GM12874 (cell line): ENCODE measurements at regions not wholly inside any gene's neighbourhood (a gene's known extent, or its start where the extent isn't known, plus 50 kb on each side); places are given as distances from the start of the nearest gene placed in this dataset.

Experiments
- TF ChIP-seq, protein P1 (sequence below): IDR thresholded peaks from 2 replicates; pipeline ENCODE4 v1.5.1; 2011; ENCODE audit warnings: low read depth, mild to moderate bottlenecking, control low read depth, low read length, moderate library complexity; ENCODE audit not compliant: insufficient read depth

DNA sequence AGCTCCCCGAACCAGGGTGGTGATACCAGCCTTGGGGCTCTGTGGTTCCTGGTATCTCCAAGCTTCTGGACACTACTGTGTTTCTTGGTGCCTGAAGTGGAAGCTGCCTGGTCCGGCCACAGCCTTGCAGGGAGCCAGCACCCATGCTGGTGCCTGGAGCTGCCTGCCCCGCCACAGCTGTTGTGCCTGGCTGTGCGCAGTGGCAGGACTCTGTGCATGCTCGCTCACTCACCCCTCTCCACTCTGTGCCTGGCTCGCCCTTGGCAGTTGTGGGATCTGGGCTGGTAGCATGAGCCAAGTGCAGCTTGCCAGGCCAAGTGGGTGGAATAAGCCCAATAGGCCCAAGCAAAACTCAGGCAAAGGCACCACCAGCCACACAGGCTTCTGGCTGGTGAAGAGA, 1225.3 kb downstream of the SLITRK5 start:
- TF ChIP-seq, protein P1, sequence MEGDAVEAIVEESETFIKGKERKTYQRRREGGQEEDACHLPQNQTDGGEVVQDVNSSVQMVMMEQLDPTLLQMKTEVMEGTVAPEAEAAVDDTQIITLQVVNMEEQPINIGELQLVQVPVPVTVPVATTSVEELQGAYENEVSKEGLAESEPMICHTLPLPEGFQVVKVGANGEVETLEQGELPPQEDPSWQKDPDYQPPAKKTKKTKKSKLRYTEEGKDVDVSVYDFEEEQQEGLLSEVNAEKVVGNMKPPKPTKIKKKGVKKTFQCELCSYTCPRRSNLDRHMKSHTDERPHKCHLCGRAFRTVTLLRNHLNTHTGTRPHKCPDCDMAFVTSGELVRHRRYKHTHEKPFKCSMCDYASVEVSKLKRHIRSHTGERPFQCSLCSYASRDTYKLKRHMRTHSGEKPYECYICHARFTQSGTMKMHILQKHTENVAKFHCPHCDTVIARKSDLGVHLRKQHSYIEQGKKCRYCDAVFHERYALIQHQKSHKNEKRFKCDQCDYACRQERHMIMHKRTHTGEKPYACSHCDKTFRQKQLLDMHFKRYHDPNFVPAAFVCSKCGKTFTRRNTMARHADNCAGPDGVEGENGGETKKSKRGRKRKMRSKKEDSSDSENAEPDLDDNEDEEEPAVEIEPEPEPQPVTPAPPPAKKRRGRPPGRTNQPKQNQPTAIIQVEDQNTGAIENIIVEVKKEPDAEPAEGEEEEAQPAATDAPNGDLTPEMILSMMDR = no peak

DNA sequence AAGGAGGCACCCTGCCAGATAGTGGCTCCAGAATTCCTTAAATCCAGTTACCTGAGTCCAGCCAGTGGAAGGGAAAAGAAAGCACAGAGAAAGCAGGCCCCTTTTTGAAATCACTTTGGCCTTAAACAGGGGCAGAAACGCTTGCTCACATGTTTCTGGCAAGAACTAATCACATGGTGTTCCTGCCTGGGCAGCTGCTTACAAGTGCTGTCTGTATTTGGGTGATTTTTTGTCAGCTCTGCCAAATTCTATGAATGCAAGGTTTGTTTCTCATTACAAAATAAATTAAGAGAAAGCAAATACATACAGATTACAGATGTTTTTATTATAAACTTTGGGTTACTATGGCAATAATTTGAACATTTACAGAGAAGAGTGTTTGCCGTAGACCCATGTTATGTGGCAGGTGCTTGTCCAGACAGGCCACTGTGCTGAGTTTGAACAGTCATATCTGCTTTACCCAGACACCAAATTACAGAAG, 1237.8 kb downstream of the SLITRK5 start:
- TF ChIP-seq, protein P1 = no peak

DNA sequence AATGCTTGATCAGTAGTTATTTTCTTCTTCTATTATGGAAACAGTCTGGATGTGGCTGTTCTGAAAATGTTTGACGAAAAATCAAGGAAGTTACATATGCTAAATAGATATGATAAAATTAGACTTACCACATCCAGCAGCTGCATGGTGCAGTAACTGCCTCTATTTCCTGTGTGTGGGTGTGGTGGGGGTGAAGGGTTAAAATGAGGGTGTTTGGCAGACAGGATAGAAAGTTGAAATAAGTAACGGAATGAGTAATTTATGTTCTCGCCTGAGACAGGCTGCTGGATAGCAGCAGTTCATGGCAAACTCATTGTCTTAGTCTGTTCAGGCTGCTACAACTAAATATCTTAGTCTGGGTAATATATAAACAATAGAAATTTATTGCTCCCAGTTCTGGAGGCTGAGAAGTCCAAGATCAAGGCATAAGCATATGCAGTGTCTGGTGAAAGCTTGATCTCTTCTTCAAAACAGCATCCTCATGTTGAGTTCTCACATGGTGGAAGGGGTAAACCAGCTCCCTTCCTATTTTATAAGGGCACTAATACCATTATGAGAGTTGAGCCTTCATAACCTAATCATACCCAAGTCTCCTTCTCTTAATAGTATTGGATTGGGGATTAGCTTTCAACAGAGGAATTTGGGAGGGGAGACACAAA, 1248.9 kb downstream of the SLITRK5 start:
- TF ChIP-seq, protein P1 = no peak

DNA sequence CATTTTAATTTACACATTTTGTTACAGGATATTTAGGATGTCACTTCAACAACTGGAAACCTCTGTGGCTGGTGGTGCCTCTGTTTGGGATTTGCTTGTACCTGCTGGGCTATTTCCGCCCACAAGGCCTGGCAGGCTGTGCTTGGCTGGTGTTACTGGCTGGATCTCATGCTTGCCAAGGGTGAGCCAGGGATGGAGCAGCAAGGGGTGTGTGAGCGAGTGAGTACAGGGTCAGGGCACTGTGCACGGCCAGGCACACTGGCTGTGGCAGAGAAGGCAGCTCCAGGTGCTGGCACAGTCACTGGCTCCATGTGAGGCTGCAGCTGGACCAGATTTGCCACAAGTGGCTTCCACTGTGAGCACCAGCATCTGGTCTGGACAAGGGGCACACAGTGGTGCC, 1254.8 kb downstream of the SLITRK5 start:
- TF ChIP-seq, protein P1 = no peak

DNA sequence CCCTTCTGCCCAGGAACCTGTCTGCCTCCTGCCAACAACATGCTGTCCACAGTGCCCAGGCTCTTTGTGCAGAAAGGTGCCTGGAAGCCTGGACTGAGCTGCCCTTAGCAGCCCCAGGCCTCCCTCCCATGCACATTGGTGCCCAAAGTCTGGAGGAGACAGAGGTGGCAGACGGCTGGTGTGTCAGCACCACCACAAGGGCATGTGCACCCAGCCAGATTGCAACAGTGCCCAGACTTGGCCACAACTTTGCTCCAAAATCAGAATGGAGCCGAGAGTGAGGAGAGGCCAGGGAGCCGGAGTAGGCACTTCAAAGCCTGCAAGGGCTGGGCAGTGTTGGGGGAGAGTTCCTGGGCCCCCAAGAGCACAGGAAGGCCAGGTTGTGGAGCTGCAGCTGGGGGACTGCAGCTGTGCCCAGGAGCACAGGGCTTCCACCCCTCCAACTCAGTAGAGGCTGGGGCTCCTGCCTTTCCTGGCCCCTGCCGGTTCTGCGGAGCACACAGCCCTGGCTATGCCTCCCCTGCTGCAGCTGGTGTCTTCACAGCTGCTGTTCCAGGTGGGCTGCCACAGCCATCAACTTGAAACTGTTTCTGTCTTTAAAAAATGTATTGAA, 1255.8 kb downstream of the SLITRK5 start:
- TF ChIP-seq, protein P1 = no peak

DNA sequence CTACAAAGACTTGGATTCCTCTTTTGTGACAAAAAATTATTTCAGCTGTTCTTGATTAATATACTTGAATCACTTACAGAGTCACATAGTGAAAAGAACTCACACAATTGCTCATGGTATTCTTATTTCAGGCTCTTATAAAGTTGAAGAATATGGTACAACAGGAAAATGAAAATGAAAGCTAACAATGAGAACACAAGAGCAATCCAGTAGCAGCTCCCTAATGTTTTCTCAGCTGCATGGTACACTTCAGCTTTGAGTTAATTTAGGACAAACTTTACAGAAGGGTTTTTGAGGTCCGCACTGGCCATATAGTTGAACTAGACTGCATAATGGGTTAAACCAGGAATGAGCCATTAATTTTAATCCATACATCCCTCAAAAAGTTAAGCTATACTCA, 1261.8 kb downstream of the SLITRK5 start:
- TF ChIP-seq, protein P1 = no peak

DNA sequence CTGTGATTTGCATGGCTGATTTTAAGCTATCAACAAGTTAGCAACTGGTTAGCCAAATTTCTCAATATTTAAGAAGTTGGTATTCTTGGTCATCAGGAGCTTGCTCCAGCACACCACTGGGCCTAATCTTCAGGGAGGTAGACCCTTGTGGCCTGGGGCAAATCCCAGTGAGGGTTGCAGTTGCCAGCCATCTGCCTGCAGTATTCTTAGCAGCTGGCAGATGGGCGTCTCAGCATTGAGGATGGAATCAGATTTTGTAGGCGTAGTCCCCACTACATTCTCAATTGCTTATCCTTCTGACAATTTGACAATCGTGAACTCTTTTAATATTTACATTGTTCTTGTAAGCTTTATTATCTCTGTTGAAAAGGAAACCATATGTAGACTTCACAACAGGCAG, 1266.2 kb downstream of the SLITRK5 start:
- TF ChIP-seq, protein P1 = no peak
